Neutrophil (primary cell): ENCODE measurements at regions not wholly inside any gene's neighbourhood (a gene's known extent, or its start where the extent isn't known, plus 50 kb on each side); places are given as distances from the start of the nearest gene placed in this dataset.
"Not testable (repeated sequence)": the region's sequence is repeated elsewhere in the genome, so short reads cannot be mapped to it uniquely, and the experiment has no call there.

Experiments
- H3K27ac ChIP-seq: fragments of 200-600 bp; sonication (generic); 2 replicates; pipeline ENCODE4 v1.5.1; 2016; ENCODE audit warnings: mild to moderate bottlenecking, moderate library complexity
- H3K27me3 ChIP-seq: fragments of 200-600 bp; sonication (generic); 2 replicates; pipeline ENCODE4 v1.6.0; 2016; ENCODE audit warnings: mild to moderate bottlenecking
- H3K36me3 ChIP-seq: fragments of 200-600 bp; sonication (generic); 2 replicates; pipeline ENCODE4 v1.5.1; 2017
- H3K4me1 ChIP-seq, 2 experiments: fragments of 200-600 bp in 1 of 2; sonication (generic) in 1 of 2; 1 replicate in 1 of 2; 2 replicates in 1 of 2; pipeline versions ENCODE4 v1.5.1 to v1.6.1; 2013 to 2016; ENCODE audit warnings: low read depth in 1 of 2, low read length in 1 of 2, mild to moderate bottlenecking in 1 of 2, moderate library complexity in 1 of 2; ENCODE audit not compliant: control insufficient read depth in 1 of 2, insufficient read depth in 1 of 2
- H3K4me3 ChIP-seq, 2 experiments: fragments of 200-600 bp in 1 of 2; sonication (generic) in 1 of 2; 1 replicate in 1 of 2; 2 replicates in 1 of 2; pipeline ENCODE4 v1.5.1; 2013 to 2016; ENCODE audit warnings: low read depth in 1 of 2, low read length in 1 of 2, mild to moderate bottlenecking in 1 of 2, moderate library complexity in 1 of 2
- H3K9me3 ChIP-seq: fragments of 200-600 bp; sonication (generic); 2 replicates; pipeline ENCODE4 v1.5.1; 2016
- TF ChIP-seq, protein P1 (sequence below): fragments of 200-600 bp; sonication (generic); IDR thresholded peaks from 2 replicates; pipeline ENCODE4 v1.5.1; 2016; ENCODE audit warnings: antibody characterized with exemption

DNA sequence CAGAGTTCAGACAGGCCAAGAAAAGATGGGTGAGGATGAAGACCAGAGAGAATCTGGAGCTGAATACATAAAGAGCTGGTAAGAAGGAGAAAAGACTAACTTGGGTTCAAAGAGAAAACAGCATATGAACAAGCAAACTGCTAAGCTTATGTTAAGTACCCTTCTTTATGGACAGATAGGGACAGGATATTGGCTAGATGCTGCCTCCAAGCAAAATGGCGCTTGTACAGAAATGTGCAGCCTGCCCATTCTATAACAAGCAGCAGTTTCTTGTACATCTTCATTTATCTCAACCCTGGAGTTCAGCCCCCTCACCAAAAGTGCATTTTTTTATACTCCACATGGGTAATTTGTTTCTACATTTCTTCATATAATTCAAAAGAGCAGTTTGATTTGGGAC, 184.5 kb downstream of the RMST start:
- Histone ChIP-seq H3K4me3 (no peak overlapping the region), H3K4me1 (no peaks in the 10 kb centered on the region), H3K9me3 (no peaks in the 10 kb centered on the region), H3K27ac (no peak overlapping the region), H3K36me3 (no peaks in the 10 kb centered on the region), H3K27me3 (no peaks in the 10 kb centered on the region)
- TF ChIP-seq, protein P1, sequence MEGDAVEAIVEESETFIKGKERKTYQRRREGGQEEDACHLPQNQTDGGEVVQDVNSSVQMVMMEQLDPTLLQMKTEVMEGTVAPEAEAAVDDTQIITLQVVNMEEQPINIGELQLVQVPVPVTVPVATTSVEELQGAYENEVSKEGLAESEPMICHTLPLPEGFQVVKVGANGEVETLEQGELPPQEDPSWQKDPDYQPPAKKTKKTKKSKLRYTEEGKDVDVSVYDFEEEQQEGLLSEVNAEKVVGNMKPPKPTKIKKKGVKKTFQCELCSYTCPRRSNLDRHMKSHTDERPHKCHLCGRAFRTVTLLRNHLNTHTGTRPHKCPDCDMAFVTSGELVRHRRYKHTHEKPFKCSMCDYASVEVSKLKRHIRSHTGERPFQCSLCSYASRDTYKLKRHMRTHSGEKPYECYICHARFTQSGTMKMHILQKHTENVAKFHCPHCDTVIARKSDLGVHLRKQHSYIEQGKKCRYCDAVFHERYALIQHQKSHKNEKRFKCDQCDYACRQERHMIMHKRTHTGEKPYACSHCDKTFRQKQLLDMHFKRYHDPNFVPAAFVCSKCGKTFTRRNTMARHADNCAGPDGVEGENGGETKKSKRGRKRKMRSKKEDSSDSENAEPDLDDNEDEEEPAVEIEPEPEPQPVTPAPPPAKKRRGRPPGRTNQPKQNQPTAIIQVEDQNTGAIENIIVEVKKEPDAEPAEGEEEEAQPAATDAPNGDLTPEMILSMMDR, result no peak

GRCh38 chr12:97650242-97650641, 187.6 kb downstream of the RMST start:
- no peaks in the 10 kb centered on the region for H3K27me3 ChIP-seq
- TF ChIP-seq, protein P1, result no peak
- H3K4me1 ChIP-seq, result no peaks in the 10 kb centered on the region
- no peak overlapping the region for H3K4me3 ChIP-seq
- no peaks in the 10 kb centered on the region for H3K36me3 ChIP-seq
- no peak overlapping the region for H3K27ac ChIP-seq
- H3K9me3 ChIP-seq, result no peaks in the 10 kb centered on the region

- H3K4me1 ChIP-seq, H3K9me3 ChIP-seq, H3K27ac ChIP-seq, H3K4me3 ChIP-seq, H3K36me3 ChIP-seq, H3K27me3 ChIP-seq: not testable (repeated sequence)
Observed at GRCh38 chr12:97656548-97656947, 193.9 kb downstream of the RMST start.

- TF ChIP-seq, protein P1, result no peak
- Histone ChIP-seq H3K27me3 (no peaks in the 10 kb centered on the region), H3K36me3 (no peaks in the 10 kb centered on the region), H3K27ac (no peak overlapping the region), H3K9me3 (no peaks in the 10 kb centered on the region), H3K4me3 (no peak overlapping the region), H3K4me1 (no peaks in the 10 kb centered on the region)
Observed at GRCh38 chr12:97659117-97659880, 196.7 kb downstream of the RMST start.

DNA sequence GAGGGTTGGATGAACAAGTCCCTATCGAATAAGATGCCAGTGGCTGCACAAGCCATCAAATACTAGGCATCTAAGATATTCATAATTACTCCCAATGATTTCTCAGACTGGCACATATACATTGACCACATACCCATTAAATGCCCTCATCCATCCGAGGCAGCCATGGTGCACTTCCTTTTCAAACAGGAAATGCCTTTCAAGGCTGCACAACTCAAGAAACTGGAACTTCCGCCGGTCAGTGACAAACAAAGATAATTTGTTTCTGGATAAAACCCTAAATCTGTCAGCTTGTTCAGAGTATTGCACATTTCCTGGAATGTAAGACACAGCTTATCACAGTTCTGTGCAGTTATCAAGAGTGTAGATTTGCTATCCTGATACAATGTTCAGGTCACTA, 203.7 kb downstream of the RMST start:
- Histone ChIP-seq H3K4me1 (no peaks in the 10 kb centered on the region), H3K9me3 (no peaks in the 10 kb centered on the region), H3K27ac (no peak overlapping the region), H3K36me3 (no peaks in the 10 kb centered on the region), H3K27me3 (no peaks in the 10 kb centered on the region), H3K4me3 (no peak overlapping the region)
- TF ChIP-seq, protein P1, result no peak

GRCh38 chr12:97672870-97673269, 210.3 kb downstream of the RMST start:
- TF ChIP-seq, protein P1, result no peak
- no peak overlapping the region for H3K27ac ChIP-seq
- no peaks in the 10 kb centered on the region for H3K4me1 ChIP-seq
- H3K4me3 ChIP-seq, result no peak overlapping the region
- H3K27me3 ChIP-seq, result no peaks in the 10 kb centered on the region
- no peaks in the 10 kb centered on the region for H3K36me3 ChIP-seq
- no peaks in the 10 kb centered on the region for H3K9me3 ChIP-seq
